Loucy (cell line): ENCODE measurements at regions not wholly inside any gene's neighbourhood (a gene's known extent, or its start where the extent isn't known, plus 50 kb on each side); places are given as distances from the start of the nearest gene placed in this dataset.

Experiments used
- CTCF ChIP-seq: fragments of 200-600 bp; sonication (generic); conservative IDR thresholded peaks from 2 replicates; pipeline ENCODE4 v1.5.1; 2014; ENCODE audit warnings: mild to moderate bottlenecking, antibody characterized with exemption, low read length
- EZH2phosphoT487 ChIP-seq: fragments of 200-600 bp; IDR thresholded peaks from 2 replicates; pipeline ENCODE4 v1.6.1; 2018; ENCODE audit warnings: antibody characterized with exemption, mild to moderate bottlenecking, moderate library complexity, borderline replicate concordance

DNA sequence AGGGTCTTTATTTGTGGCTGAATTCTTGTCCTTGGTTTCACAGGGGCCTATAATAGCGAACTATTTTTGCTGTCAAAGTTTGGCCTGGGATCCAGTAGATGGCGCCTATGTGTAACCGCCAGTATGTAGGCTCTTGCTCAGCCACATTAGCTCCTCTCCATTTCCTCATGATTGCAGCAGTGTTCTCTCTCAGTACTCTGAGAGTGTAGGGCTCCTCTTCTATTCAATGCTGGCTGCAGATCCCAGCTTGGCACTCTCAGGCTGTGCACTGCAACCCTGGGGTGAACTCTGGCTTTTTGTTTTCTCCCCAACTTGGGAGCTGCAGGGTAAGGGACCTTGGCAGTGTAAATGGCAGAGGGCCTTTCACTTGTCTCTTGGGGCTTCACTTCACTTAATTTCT is 344.6 kb upstream of the CHAC2 start:
- TF ChIP-seq CTCF (peak; percentile 82), EZH2phosphoT487 (no peak)
